Activated CD8-positive, alpha-beta T cell treated with anti-CD3 and anti-CD28 coated beads, Interleukin-2, amount 10 ng/mL, durations not matched to agents 7 days and 5 days (primary cell): ENCODE measurements at regions not wholly inside any gene's neighbourhood (a gene's known extent, or its start where the extent isn't known, plus 50 kb on each side); places are given as distances from the start of the nearest gene placed in this dataset.

Experiments used
- ATAC-seq: fragments of 150-1000 bp; cut with Tn5 transposase; one replicate; pipeline ENCODE4 v1.10.0; 2021; ENCODE audit warnings: moderate library complexity
- CTCF ChIA-PET: fragments of 350-600 bp; sonication (Branson Sonifier 250); formaldehyde crosslinking; loops from one replicate; lab custom pipeline; 2021; ENCODE audit warnings: antibody characterized with exemption; lab: Charles Lee
- POLR2A ChIA-PET: fragments of 350-600 bp; sonication (Branson Sonifier 250); formaldehyde crosslinking; loops from one replicate; lab custom pipeline; 2021; ENCODE audit warnings: antibody characterized with exemption; lab: Charles Lee
- DNase-seq: peaks from one replicate; pipeline ENCODE4 v3.0.0-alpha.2; 2020
- H3K27ac Mint-ChIP-seq: one replicate; pipeline ENCODE4 v1.8.0; 2021; ENCODE audit warnings: mild to moderate bottlenecking, mixed read lengths
- H3K27me3 Mint-ChIP-seq: one replicate; pipeline ENCODE4 v1.8.0; 2021; ENCODE audit warnings: low read depth, mixed read lengths
- H3K36me3 Mint-ChIP-seq: one replicate; pipeline ENCODE4 v1.8.0; 2021; ENCODE audit warnings: low read depth, mixed read lengths
- H3K4me1 Mint-ChIP-seq: one replicate; pipeline ENCODE4 v1.8.0; 2021; ENCODE audit warnings: low read depth, mixed read lengths
- H3K4me3 Mint-ChIP-seq: one replicate; pipeline ENCODE4 v1.8.0; 2021; ENCODE audit warnings: mild to moderate bottlenecking, mixed read lengths
- H3K9me3 Mint-ChIP-seq: one replicate; pipeline ENCODE4 v1.8.0; 2022; ENCODE audit warnings: mixed read lengths; ENCODE audit not compliant: insufficient read depth

DNA sequence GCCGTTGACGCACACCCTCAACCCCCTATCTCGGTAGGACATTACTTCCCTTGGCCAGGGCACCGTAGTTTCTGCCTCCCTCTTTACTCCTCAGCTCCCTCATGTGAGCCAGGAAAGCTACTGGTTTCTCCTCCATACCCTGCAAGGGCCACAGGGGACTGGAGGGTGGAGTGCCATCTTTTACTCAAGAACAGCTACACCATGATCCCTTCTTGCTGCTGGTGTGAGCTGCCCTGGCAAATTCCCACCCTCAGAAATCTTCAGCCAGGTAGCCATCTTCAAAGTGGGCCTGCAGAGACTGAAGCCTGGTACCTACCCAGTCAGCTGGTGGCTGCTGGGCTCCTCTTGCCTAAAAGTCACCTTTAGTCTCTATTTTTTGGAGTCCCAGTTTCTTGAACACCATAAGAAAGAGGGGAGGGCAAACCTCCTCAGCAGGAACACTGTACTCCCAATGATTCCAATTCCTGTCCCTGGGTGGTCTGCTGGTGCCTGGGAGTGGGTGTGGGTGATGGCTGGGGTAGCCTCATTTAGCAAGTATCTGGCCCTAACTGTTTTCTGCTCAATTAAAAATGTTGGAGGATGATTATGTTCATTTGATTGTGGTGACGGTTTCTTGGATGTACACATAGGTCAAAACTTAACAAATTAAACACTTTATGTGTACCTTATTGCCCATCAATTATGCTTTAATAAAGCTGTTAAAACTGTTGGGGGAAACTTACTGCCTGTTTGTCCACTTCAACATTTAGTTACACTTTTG, 105.0 kb upstream of the NPY start:
- H3K4me1 Mint-ChIP-seq = no peaks in the 10 kb centered on the region
- no peak overlapping the region for H3K4me3 Mint-ChIP-seq
- H3K36me3 Mint-ChIP-seq = no peaks in the 10 kb centered on the region
- no peaks in the 10 kb centered on the region for H3K9me3 Mint-ChIP-seq
- ChIA-PET CTCF (no interaction called here), POLR2A (no interaction called here)
- H3K27me3 Mint-ChIP-seq = peaks cover 4% of the 10 kb centered on the region
- H3K27ac Mint-ChIP-seq = no peak overlapping the region
- ATAC-seq (no peak), DNase-seq (no peak)

DNA sequence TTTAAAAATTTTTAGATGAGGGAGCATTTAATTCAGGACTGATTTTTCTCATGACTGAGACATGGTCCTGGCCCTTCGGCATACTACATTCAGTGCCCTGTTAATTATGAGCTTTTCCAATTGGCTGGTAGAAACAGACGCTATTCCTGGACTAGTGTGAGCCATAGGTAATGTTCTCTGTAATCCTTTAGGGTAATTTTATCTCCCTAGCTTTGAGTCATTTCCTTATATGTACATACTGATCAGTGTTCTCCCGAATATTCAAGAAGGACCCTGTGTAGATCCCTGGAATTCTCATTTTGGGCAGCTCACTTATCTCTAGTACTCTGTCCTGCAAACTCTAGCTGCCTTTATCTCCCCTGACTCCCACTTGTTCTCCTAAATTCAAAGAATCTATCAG, 92.6 kb upstream of the NPY start:
- Mint-ChIP-seq H3K27ac (no peak overlapping the region), H3K4me1 (no peaks in the 10 kb centered on the region), H3K36me3 (no peaks in the 10 kb centered on the region), H3K9me3 (no peaks in the 10 kb centered on the region), H3K4me3 (no peak overlapping the region), H3K27me3 (peaks cover 9% of the 10 kb centered on the region)
- DNase-seq (no peak), ATAC-seq (no peak)
- ChIA-PET CTCF (no interaction called here), POLR2A (no interaction called here)

DNA sequence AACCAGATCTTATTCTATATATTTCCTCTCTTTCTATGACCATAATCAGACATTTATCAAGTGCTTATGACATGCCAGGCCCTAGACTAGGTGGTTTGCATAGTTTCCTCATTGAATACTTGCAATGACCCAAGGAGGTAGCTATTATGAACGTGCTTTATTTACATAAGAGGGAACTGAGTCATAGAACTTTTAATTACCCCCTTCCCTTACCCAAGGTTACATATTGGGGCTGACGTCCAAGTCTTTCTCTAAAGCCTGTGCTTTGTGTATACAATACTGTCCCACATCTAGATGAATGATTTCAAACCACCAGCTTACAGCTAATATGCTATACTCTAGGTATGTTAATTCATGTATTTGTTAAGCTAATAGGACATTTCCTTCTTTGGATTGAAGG, 91.9 kb upstream of the NPY start:
- no peaks in the 10 kb centered on the region for H3K4me1 Mint-ChIP-seq
- no peaks in the 10 kb centered on the region for H3K9me3 Mint-ChIP-seq
- no peaks in the 10 kb centered on the region for H3K36me3 Mint-ChIP-seq
- H3K27ac Mint-ChIP-seq = no peak overlapping the region
- DNase-seq (no peak), ATAC-seq (no peak)
- CTCF ChIA-PET = no interaction called here
- POLR2A ChIA-PET = no interaction called here
- peaks cover 9% of the 10 kb centered on the region for H3K27me3 Mint-ChIP-seq
- H3K4me3 Mint-ChIP-seq = no peak overlapping the region

DNA sequence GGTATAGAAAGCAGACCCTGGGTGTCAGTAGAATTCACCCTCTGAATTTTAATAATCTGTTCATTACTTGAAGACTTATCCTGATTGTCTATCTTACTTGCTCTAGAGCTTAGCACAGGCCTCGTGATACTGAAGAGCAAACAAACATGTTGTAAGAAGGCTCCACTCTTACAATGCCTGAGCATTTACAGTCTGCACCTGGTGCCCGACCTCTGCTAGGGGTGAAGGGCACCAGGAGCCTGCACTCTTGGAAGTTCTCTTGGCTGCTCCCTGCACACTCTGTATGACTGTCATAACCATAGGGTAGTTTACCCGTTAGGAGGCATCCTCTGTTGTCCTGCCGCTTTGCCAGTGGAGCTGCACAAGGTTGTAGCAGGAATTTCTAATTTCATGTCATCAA, 91.3 kb upstream of the NPY start:
- H3K9me3 Mint-ChIP-seq = no peaks in the 10 kb centered on the region
- peaks cover 6% of the 10 kb centered on the region for H3K27me3 Mint-ChIP-seq
- CTCF ChIA-PET = no interaction called here
- DNase-seq (no peak), ATAC-seq (no peak)
- no peak overlapping the region for H3K27ac Mint-ChIP-seq
- no peaks in the 10 kb centered on the region for H3K4me1 Mint-ChIP-seq
- H3K36me3 Mint-ChIP-seq = no peaks in the 10 kb centered on the region
- POLR2A ChIA-PET = no interaction called here
- no peak overlapping the region for H3K4me3 Mint-ChIP-seq

DNA sequence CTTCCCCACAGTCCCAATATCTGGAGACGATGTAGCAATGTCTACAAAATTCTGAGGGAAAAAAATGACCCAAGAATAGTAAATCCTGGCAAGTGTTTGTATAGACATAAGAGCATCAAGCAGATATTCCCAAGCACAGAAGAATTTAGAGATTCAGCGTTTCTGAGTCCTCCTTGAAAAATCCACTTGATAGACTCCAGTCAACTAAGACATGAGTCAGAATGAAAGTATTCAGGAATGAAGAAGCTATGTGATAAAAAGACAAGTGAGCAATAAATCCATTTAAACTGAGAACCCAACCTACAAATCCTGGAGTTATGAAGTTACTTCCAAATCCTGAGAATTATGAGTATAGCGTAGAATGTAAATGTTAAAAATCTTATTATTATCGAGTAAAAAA, 86.1 kb upstream of the NPY start:
- no peak overlapping the region for H3K27ac Mint-ChIP-seq
- ChIA-PET CTCF (no interaction called here), POLR2A (no interaction called here)
- DNase-seq (no peak), ATAC-seq (no peak)
- H3K9me3 Mint-ChIP-seq = no peaks in the 10 kb centered on the region
- peaks cover 2% of the 10 kb centered on the region for H3K27me3 Mint-ChIP-seq
- H3K4me3 Mint-ChIP-seq = no peak overlapping the region
- no peaks in the 10 kb centered on the region for H3K36me3 Mint-ChIP-seq
- peaks cover 14% of the 10 kb centered on the region for H3K4me1 Mint-ChIP-seq

DNA sequence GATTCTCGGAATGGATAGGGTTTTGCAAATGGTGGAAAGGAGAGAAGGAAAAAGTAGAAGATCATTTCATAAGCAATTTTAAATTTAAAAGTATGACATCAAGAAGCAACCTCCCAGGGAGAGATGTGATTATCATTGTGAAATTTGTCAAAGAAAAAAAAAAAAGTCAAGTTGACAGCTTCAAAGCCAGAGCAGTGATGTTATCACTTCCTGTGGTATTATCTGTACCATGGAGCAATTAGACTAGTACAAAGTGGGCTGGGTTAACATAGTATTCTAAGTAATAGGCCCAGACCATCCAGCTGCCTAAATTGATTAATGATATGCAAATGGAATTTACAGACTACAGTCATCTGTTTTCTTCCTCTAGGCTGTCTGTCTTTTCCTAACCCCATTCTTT, 84.0 kb upstream of the NPY start:
- POLR2A ChIA-PET = no interaction called here
- Mint-ChIP-seq H3K4me1 (peaks cover 20% of the 10 kb centered on the region), H3K27ac (no peak overlapping the region), H3K36me3 (no peaks in the 10 kb centered on the region), H3K9me3 (no peaks in the 10 kb centered on the region), H3K4me3 (no peak overlapping the region), H3K27me3 (peaks cover 2% of the 10 kb centered on the region)
- DNase-seq (no peak), ATAC-seq (peak; percentile 71)
- CTCF ChIA-PET = no interaction called here

DNA sequence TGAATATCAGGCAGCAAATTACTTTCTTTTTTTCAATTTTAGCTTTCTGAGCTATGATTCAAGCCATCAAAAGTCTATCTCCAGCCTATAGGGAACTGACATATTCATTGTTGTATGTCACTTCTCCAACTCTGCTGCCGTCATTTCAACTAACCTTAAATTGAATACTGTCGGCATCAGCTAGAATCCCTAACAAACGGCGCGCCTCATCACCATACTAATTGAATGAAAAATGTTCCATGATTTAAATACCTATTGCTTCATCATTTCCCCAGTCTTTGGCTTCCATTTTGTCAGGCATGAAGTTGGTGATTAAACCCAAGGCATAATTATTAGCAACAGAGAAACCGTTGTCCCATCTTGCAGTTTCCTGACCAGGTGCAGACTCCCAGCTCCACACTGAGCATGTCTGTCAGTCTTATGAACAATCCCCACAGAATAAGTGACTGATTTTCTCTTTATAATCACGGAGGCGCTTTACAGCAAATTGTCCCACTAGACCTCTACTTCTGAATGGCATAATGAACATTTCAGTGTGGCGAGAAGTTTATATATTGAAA, 83.5 kb upstream of the NPY start:
- no peak overlapping the region for H3K4me3 Mint-ChIP-seq
- no peaks in the 10 kb centered on the region for H3K36me3 Mint-ChIP-seq
- peaks cover 20% of the 10 kb centered on the region for H3K4me1 Mint-ChIP-seq
- DNase-seq (no peak), ATAC-seq (no peak)
- no peaks in the 10 kb centered on the region for H3K9me3 Mint-ChIP-seq
- H3K27me3 Mint-ChIP-seq = peaks cover 2% of the 10 kb centered on the region
- no peak overlapping the region for H3K27ac Mint-ChIP-seq
- ChIA-PET CTCF (no interaction called here), POLR2A (no interaction called here)

DNA sequence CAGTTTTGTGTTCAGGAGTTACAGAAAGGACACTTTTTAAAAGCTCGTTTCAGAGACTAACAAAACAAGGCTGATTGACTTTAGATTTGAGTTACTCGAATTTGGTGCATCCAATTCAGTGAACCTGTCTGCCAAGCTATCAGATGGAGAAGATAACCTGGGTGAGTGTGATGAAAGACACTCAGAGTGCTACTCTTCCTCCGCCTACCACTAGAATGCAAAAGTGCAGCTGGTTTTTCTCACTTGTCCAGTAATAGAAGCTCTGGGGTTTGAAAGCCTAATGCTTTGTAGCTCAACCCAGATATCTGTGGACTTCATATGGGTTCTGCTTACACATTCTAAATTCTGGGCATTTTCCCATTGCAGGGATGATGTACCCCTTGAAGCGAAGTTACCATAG, 82.8 kb upstream of the NPY start:
- no peak overlapping the region for H3K4me3 Mint-ChIP-seq
- ChIA-PET CTCF (no interaction called here), POLR2A (no interaction called here)
- H3K27ac Mint-ChIP-seq = no peak overlapping the region
- H3K9me3 Mint-ChIP-seq = no peaks in the 10 kb centered on the region
- ATAC-seq (no peak), DNase-seq (no peak)
- H3K4me1 Mint-ChIP-seq = peaks cover 20% of the 10 kb centered on the region
- no peaks in the 10 kb centered on the region for H3K36me3 Mint-ChIP-seq
- peaks cover 2% of the 10 kb centered on the region for H3K27me3 Mint-ChIP-seq

DNA sequence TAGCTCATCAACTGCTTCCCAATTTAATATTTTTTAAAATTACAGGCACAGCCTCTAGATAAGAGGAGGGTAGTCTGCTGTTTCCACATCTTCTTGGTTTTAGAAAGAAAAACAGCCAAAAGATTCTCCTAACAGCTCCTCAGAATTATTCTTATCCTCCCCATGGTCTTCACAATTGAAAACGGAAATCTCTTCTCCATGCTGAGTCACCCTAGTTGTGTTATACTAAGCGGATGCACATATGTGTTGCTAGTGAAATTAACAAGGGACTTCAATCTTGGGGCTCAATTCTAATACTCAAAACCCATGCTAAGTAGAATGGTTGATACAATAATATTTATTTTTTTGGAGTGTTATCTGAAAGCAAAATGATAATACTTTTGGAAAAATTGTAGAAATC, 71.9 kb upstream of the NPY start:
- POLR2A ChIA-PET = no interaction called here
- peaks cover 4% of the 10 kb centered on the region for H3K27me3 Mint-ChIP-seq

DNA sequence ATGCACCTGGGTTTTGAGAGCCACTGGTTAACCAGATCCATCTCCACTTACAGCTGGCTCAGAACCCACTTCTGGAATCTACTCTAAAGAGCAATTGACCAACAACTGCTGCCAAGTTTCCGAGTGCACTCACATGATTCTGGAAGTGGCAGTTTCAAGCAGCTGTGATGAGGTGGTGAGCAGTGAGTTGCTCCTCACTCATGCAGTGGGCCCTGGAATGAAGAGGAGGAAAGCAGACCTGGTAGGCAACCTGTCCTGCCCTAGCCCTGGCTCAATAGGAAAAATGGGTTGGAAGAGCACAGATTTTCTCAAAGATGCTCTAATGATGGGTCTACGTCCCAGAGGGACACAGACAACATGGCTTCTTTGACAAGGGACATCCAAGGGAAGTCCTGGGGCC, 70.7 kb upstream of the NPY start:
- no peak for ATAC-seq
- CTCF ChIA-PET = interaction anchor here (0.6 kb wide), 1 partner anchor 30 kb away, joined by 3 read pairs; no protein-coding TSS in a partner anchor
- Mint-ChIP-seq H3K27ac (no peak overlapping the region), H3K36me3 (no peaks in the 10 kb centered on the region), H3K27me3 (peaks cover 2% of the 10 kb centered on the region), H3K4me1 (no peaks in the 10 kb centered on the region), H3K9me3 (no peaks in the 10 kb centered on the region), H3K4me3 (no peak overlapping the region)
- no peak for DNase-seq
- POLR2A ChIA-PET = no interaction called here

More for the DNA sequence above, 71.9 kb upstream of the NPY start:
- CTCF ChIA-PET = no interaction called here
- Mint-ChIP-seq H3K27ac (no peak overlapping the region), H3K9me3 (no peaks in the 10 kb centered on the region), H3K36me3 (no peaks in the 10 kb centered on the region), H3K4me3 (no peak overlapping the region), H3K4me1 (no peaks in the 10 kb centered on the region)
- ATAC-seq = no peak
- no peak for DNase-seq

DNA sequence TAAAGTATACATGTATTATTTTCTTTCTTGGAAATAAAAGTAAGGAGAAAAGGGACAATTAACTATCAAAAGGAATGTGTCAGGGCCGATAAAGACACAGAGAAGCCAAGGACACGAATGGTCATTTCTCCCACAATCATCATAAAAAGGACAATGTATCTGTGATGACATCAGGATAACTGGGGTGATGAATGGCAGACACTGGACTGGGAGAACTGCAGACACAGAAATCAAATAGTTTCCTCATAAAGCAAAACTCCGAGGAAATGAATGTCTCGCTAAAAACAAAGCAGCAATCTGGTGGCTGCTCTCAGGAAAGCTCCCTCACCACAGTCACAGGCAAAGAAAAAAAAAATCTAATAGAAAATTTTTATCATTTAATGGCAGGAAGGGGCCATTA, 69.3 kb upstream of the NPY start:
- Mint-ChIP-seq H3K27ac (no peak overlapping the region), H3K4me1 (no peaks in the 10 kb centered on the region), H3K9me3 (no peaks in the 10 kb centered on the region), H3K27me3 (peaks cover 3% of the 10 kb centered on the region), H3K36me3 (no peaks in the 10 kb centered on the region), H3K4me3 (no peak overlapping the region)
- DNase-seq (no peak), ATAC-seq (no peak)
- ChIA-PET POLR2A (no interaction called here), CTCF (no interaction called here)

DNA sequence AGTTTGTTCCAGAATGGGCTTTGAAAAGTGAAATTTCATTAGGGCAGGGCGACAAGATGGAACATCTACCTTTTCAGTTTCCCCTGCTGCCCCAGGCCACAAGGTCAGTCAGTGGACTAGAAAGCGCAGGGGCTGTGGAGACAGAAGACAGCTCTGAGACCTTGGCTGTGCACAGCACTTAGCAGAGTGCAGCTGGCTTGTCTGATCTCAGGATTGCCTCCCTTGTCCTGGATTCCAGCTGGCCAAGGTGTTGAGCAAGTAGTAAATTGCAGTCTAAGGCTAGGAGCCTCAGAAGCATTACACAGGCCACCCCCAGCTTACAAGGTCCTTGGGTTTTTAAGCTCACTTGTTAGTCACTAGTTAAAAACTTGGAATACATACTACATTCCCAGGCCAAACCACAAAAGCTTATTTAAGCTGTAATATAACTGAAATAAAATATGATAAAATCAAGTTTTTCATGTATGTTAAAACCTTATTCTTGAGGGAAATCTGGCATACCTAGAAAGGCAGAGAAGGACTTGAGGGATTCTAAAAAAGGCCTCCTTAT, 67.3 kb upstream of the NPY start:
- ChIA-PET CTCF (no interaction called here), POLR2A (no interaction called here)
- Mint-ChIP-seq H3K36me3 (no peaks in the 10 kb centered on the region), H3K27me3 (peaks cover 6% of the 10 kb centered on the region), H3K9me3 (no peaks in the 10 kb centered on the region), H3K27ac (no peak overlapping the region), H3K4me3 (no peak overlapping the region), H3K4me1 (no peaks in the 10 kb centered on the region)
- DNase-seq = no peak
- no peak for ATAC-seq
